RWPE2 (cell line): ENCODE measurements at regions not wholly inside any gene's neighbourhood (a gene's known extent, or its start where the extent isn't known, plus 50 kb on each side); places are given as distances from the start of the nearest gene placed in this dataset.

Experiments used
- ATAC-seq: fragments of 200-7000 bp; cut with Tn5 transposase; 3 replicates; pipeline ENCODE4 v1.9.1; 2021; ENCODE audit warnings: low read depth
- DNase-seq: peaks from one replicate; pipeline ENCODE4 v3.0.0-alpha.2; 2020; ENCODE audit warnings: low spot score
- H3K27ac ChIP-seq: fragments of 450-650 bp; 2 replicates; pipeline ENCODE4 v1.5.1; 2017; ENCODE audit warnings: mild to moderate bottlenecking; ENCODE audit not compliant: poor library complexity, severe bottlenecking
- H3K27me3 ChIP-seq: fragments of 250-450 bp; sonication (Bioruptor Pico); 2 replicates; pipeline ENCODE4 v1.5.1; 2021; ENCODE audit warnings: mild to moderate bottlenecking, moderate library complexity; ENCODE audit not compliant: insufficient read depth, poor library complexity, severe bottlenecking
- H3K36me3 ChIP-seq: fragments of 250-450 bp; sonication (Bioruptor Pico); 2 replicates; pipeline ENCODE4 v1.5.1; 2020; ENCODE audit warnings: low read depth, mild to moderate bottlenecking, moderate library complexity
- H3K4me1 ChIP-seq: fragments of 250-450 bp; sonication (Bioruptor Pico); 2 replicates; pipeline ENCODE4 v1.5.1; 2021; ENCODE audit warnings: mild to moderate bottlenecking, moderate library complexity; ENCODE audit not compliant: insufficient read depth, poor library complexity, severe bottlenecking
- H3K4me3 ChIP-seq: fragments of 250-450 bp; sonication (Bioruptor Pico); 2 replicates; pipeline ENCODE4 v1.5.1; 2021; ENCODE audit warnings: mild to moderate bottlenecking, moderate library complexity; ENCODE audit not compliant: severe bottlenecking
- H3K9me3 ChIP-seq: fragments of 250-450 bp; sonication (Bioruptor Pico); 2 replicates; pipeline ENCODE4 v1.5.1; 2021; ENCODE audit warnings: mild to moderate bottlenecking, moderate library complexity; ENCODE audit not compliant: severe bottlenecking
- CTCF ChIP-seq: fragments of 450-650 bp; IDR thresholded peaks from one replicate; pipeline ENCODE4 v1.5.1; 2017; ENCODE audit warnings: mild to moderate bottlenecking, moderate library complexity; ENCODE audit not compliant: poor library complexity, severe bottlenecking

- Histone ChIP-seq H3K4me3 (no peak overlapping the region), H3K27ac (no peak overlapping the region), H3K36me3 (no peaks in the 10 kb centered on the region), H3K27me3 (peaks cover 64% of the 10 kb centered on the region), H3K9me3 (no peaks in the 10 kb centered on the region), H3K4me1 (no peaks in the 10 kb centered on the region)
- no peak for ATAC-seq
- no peak for TF ChIP-seq CTCF
- DNase-seq, result no peak
Measured at GRCh38 chr3:124383846-124384466, 346.3 kb upstream of the UMPS start.

- Histone ChIP-seq H3K4me1 (no peaks in the 10 kb centered on the region), H3K9me3 (no peaks in the 10 kb centered on the region), H3K27me3 (peaks cover 66% of the 10 kb centered on the region), H3K27ac (no peak overlapping the region), H3K36me3 (no peaks in the 10 kb centered on the region), H3K4me3 (no peak overlapping the region)
- DNase-seq, result no peak
- ATAC-seq, result no peak
- TF ChIP-seq CTCF, result no peak
Measured at GRCh38 chr3:124384527-124384926, 345.7 kb upstream of the UMPS start.

GRCh38 chr3:124385996-124386395 is 344.3 kb upstream of the UMPS start:
- H3K27me3 ChIP-seq, result peaks cover 72% of the 10 kb centered on the region
- no peak for TF ChIP-seq CTCF
- H3K36me3 ChIP-seq, result no peaks in the 10 kb centered on the region
- H3K27ac ChIP-seq, result no peak overlapping the region
- no peaks in the 10 kb centered on the region for H3K4me1 ChIP-seq
- H3K4me3 ChIP-seq, result no peak overlapping the region
- ATAC-seq (no peak), DNase-seq (no peak)
- H3K9me3 ChIP-seq, result no peaks in the 10 kb centered on the region

- Histone ChIP-seq H3K4me3 (no peak overlapping the region), H3K27ac (no peak overlapping the region), H3K4me1 (no peaks in the 10 kb centered on the region), H3K36me3 (no peaks in the 10 kb centered on the region), H3K27me3 (peaks cover 73% of the 10 kb centered on the region), H3K9me3 (no peaks in the 10 kb centered on the region)
- no peak for TF ChIP-seq CTCF
- DNase-seq (no peak), ATAC-seq (no peak)
Measured at GRCh38 chr3:124386996-124387595, 343.2 kb upstream of the UMPS start.

GRCh38 chr3:124391774-124392173 is 338.5 kb upstream of the UMPS start:
- no peak for ATAC-seq
- peaks cover 40% of the 10 kb centered on the region for H3K27me3 ChIP-seq

More at GRCh38 chr3:124391774-124392173, 338.5 kb upstream of the UMPS start:
- Histone ChIP-seq H3K4me3 (no peak overlapping the region), H3K9me3 (no peaks in the 10 kb centered on the region), H3K4me1 (no peaks in the 10 kb centered on the region), H3K36me3 (no peaks in the 10 kb centered on the region), H3K27ac (no peak overlapping the region)
- no peak for DNase-seq
- TF ChIP-seq CTCF, result peak; percentile 8
